Ovary (tissue), 7 donors: ENCODE measurements at regions not wholly inside any gene's neighbourhood (a gene's known extent, or its start where the extent isn't known, plus 50 kb on each side); places are given as distances from the start of the nearest gene placed in this dataset.

Source experiments
- DNase-seq, 5 donors: peaks; one replicate each; pipeline ENCODE4 v3.0.0-alpha.2; 2019 to 2020
- H3K27ac ChIP-seq, 2 donors: fragments of 200-600 bp; one replicate each; pipeline versions ENCODE4 v1.5.1 to v1.8.0; 2019 to 2022
- H3K27me3 ChIP-seq: fragments of 200-600 bp; one replicate; pipeline ENCODE4 v1.8.0; 2022
- H3K36me3 ChIP-seq: fragments of 200-600 bp; sonication (generic); one replicate; pipeline ENCODE4 v1.5.1; 2019
- H3K4me1 ChIP-seq: one replicate; pipeline ENCODE4 v1.8.1; 2013; ENCODE audit warnings: mild to moderate bottlenecking, moderate library complexity; ENCODE audit not compliant: insufficient read depth
- H3K4me3 ChIP-seq: fragments of 200-600 bp; sonication (generic); one replicate; pipeline ENCODE4 v1.5.1; 2017
- H3K9me3 ChIP-seq, 2 donors: fragments of 200-600 bp in 1 of 2; sonication (generic) in 1 of 2; one replicate each; pipeline versions ENCODE4 v1.5.1 to v1.8.1; 2013 to 2019; ENCODE audit warnings: mild to moderate bottlenecking in 1 of 2, moderate library complexity in 1 of 2
- EP300 ChIP-seq: sonication (generic); formaldehyde crosslinking; IDR thresholded peaks from one replicate; pipeline ENCODE4 v1.6.1; 2017; ENCODE audit warnings: antibody characterized with exemption
- POLR2A ChIP-seq: fragments of 450-650 bp; IDR thresholded peaks from one replicate; pipeline ENCODE4 v1.6.1; 2017; ENCODE audit warnings: antibody characterized with exemption, mild to moderate bottlenecking, moderate library complexity
- WGBS, 3 donors: extraction: QIAGEN DNeasy Blood & Tissue Kit in 1 of 3; methylation state at CpG; one replicate each; pipeline versions ENCODE4 v1.1.5 to v1.1.7; 2013 to 2017; 5-methylcytosine and 5-hydroxymethylcytosine counted together
- intact Hi-C, 4 donors: fragments of 100-400 bp; cut with DNase I; formaldehyde crosslinking; loops; one replicate each; pipeline versions ENCODE4 v1.11.0 to v1.15.1; 2022 to 2023
- TF ChIP-seq, protein P1 (sequence below), 3 donors: fragments of 450-650 bp in 2 of 3; fragments of 200-600 bp in 1 of 3; IDR thresholded peaks; one replicate each; pipeline versions ENCODE4 v1.5.1 to v1.8.0; 2016 to 2022; ENCODE audit warnings: antibody characterized with exemption in 3 of 3, mild to moderate bottlenecking in 1 of 3
- donor health status: DM: no; HTN: no; CAD: no; lungs with moderate emphysema.
- donor health status: DM: no; HTN: no; CAD: no.
- donor health status: Bipolar disorder and iron deficiency.
- donor health status: DM: no; HTN: no; CAD: no.
- donor health status: DM: yes; HTN: yes; CAD: no.

DNA sequence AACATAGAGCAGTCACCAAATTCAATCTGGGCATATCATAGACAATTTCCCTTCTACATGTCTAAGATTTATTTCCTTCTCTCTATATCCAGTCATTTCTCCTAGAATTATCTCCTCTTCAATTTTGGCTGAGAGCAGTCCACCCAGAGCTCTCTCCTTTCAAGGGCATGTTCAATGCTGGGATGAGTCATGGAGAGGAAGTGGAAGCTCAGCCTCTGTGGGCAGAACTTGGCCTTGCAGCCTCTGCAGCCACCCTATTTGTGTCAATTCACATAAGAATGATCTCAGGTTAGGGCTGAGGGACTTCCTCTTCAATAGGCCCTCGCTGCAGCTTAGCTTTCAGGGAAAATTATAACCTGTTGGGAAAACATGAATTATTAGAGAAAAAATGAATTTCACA lies 560.8 kb downstream of the POM121L12 start:
- TF ChIP-seq EP300, result no peak
- TF ChIP-seq, protein P1, sequence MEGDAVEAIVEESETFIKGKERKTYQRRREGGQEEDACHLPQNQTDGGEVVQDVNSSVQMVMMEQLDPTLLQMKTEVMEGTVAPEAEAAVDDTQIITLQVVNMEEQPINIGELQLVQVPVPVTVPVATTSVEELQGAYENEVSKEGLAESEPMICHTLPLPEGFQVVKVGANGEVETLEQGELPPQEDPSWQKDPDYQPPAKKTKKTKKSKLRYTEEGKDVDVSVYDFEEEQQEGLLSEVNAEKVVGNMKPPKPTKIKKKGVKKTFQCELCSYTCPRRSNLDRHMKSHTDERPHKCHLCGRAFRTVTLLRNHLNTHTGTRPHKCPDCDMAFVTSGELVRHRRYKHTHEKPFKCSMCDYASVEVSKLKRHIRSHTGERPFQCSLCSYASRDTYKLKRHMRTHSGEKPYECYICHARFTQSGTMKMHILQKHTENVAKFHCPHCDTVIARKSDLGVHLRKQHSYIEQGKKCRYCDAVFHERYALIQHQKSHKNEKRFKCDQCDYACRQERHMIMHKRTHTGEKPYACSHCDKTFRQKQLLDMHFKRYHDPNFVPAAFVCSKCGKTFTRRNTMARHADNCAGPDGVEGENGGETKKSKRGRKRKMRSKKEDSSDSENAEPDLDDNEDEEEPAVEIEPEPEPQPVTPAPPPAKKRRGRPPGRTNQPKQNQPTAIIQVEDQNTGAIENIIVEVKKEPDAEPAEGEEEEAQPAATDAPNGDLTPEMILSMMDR (IDR thresholded peaks at IDR 0.05), result no peak
- TF ChIP-seq POLR2A, result no peak
- no peak for DNase-seq
- H3K27me3 ChIP-seq, result no peaks in the 10 kb centered on the region
- no peaks in the 10 kb centered on the region for H3K4me1 ChIP-seq
- intact Hi-C loops, result no loop called here
- WGBS, 3 donors, result 68 to 81% (median 73%) methylated on average over 1 of the region's 1 CpG
- no peaks in the 10 kb centered on the region for H3K36me3 ChIP-seq
- no peaks in the 10 kb centered on the region for H3K9me3 ChIP-seq
- H3K4me3 ChIP-seq, result no peak overlapping the region
- H3K27ac ChIP-seq, result no peak overlapping the region

DNA sequence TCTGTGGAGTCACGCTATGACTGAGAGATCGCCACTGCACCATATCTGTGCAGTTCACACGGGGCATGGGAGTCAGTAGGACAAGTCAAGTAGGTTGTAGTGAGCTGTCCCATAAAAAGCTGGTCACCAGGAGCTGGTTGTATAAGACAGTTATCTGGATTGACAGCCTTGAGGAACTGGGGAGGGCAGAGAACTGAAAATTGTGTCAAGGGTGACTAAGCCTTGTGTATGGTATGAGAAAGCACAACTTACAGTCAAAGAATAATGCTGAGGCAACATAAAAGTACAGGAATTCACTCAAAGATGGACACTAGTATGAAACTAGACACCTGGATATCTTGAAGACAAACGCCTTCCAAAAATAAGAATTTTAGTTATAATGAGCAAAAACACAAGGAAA lies 564.9 kb downstream of the POM121L12 start:
- Histone ChIP-seq H3K36me3 (no peaks in the 10 kb centered on the region), H3K4me1 (peaks cover 2% of the 10 kb centered on the region), H3K27ac (no peak overlapping the region), H3K27me3 (no peaks in the 10 kb centered on the region), H3K9me3 (no peaks in the 10 kb centered on the region), H3K4me3 (no peak overlapping the region)
- WGBS, 3 donors, result 85 to 88% (median 86%) methylated on average over 4 of the region's 4 CpGs
- intact Hi-C loops, result no loop called here
- DNase-seq, result no peak
- TF ChIP-seq, protein P1 (IDR thresholded peaks at IDR 0.05), result no peak
- no peak for TF ChIP-seq EP300
- no peak for TF ChIP-seq POLR2A

DNA sequence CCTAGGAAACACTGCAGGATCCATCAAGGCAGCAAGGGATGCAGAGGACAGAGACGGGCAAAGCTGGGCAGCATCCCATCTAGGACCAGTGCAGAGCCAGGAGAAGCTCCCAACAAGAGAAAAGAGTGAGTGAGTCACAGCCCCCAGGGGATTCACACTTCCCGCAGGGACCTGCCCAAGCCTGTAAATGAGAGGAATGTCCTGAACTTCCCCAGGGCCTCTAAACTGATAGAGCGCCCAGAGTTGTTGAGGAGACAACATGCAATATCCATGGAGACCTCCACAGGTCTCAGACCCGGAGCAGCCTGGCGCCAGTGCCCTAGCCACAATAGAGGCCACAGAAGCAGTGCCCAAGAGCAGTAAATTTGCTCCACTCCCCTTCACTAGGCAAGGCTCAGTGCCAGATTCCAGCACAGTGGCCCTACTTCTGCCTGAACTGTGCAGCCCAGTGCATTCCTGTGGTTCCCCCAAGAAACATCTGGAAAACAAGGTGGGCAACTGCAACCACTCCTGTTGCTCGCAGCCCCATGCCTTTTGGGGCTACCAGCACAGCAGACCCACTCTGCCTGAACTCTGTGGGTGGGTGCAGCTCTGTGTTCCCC lies 567.5 kb downstream of the POM121L12 start:
- intact Hi-C loops, result no loop called here
- DNase-seq, result no peak
- no peak overlapping the region for H3K4me3 ChIP-seq
- 94 to 97% (median 95%) methylated on average over 6 of the region's 6 CpGs for WGBS, 3 donors
- no peaks in the 10 kb centered on the region for H3K36me3 ChIP-seq
- H3K27ac ChIP-seq, result no peak overlapping the region
- no peaks in the 10 kb centered on the region for H3K27me3 ChIP-seq
- H3K9me3 ChIP-seq, result no peaks in the 10 kb centered on the region
- peaks cover 2% of the 10 kb centered on the region for H3K4me1 ChIP-seq
- TF ChIP-seq, protein P1 (IDR thresholded peaks at IDR 0.05), result no peak
- no peak for TF ChIP-seq EP300
- TF ChIP-seq POLR2A, result no peak

DNA sequence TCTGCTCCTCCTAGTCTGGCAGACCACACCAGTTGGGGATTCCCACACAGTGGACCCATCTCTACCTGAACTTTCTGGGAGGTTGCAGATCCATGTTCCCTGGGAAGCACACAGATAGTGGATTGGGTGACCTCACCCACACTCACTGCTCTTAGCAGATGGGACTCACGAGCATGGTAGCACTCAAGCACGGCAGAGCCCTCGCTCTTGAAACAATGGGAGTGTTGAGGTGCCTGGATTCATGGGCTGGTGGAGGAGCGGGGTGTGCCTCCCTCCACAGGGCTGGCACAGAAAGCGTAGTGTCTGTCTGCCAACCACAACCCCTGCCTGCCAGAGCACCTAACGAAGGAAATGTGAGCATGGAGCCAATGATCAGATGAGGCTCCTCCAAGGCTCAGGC lies 568.0 kb downstream of the POM121L12 start:
- 90 to 94% (median 92%) methylated on average over 6 of the region's 6 CpGs for WGBS, 3 donors
- Histone ChIP-seq H3K9me3 (no peaks in the 10 kb centered on the region), H3K4me1 (peaks cover 2% of the 10 kb centered on the region), H3K4me3 (no peak overlapping the region), H3K36me3 (no peaks in the 10 kb centered on the region), H3K27ac (no peak overlapping the region), H3K27me3 (no peaks in the 10 kb centered on the region)
- intact Hi-C loops, result no loop called here
- no peak for DNase-seq
- TF ChIP-seq EP300 (no peak), POLR2A (no peak)
- TF ChIP-seq, protein P1 (IDR thresholded peaks at IDR 0.05), result no peak
